ENCODE measurements at regions not wholly inside any gene's neighbourhood (a gene's known extent, or its start where the extent isn't known, plus 50 kb on each side); places are given as distances from the start of the nearest gene placed in this dataset.

DNA sequence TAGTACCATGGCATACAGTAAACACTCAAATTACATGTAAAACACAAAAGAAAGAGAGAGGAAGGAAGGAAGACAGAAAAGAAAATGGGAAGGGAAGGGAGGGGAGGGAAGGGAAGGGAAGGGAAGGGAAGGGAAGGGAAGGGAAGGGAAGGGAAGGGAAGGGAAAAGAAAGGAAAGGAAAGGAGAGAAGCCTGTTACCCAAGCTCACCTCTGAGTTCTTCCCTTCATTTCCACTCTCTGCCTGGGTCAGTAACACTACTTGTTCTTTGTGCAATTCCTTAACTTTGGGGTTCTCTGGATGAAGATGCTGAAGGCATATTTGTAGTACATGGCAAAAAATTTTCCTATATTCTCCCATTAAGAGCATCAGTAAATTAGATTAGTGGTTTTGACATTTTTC is 241.0 kb downstream of the RAB28 start:
- ATAC-seq (no peak), DNase-seq (ENCODE audit: low spot score) (no peak)
- H3K9me3 Mint-ChIP-seq: peaks cover 29% of the 10 kb centered on the region
- TF ChIP-seq SP1 (CRISPR knock-in tag; conservative IDR thresholded peaks at IDR 0.05) (no peak), ELF4 (CRISPR knock-in tag; IDR thresholded peaks at IDR 0.05; ENCODE audit: low read depth) (no peak), JUN (CRISPR knock-in tag; IDR thresholded peaks at IDR 0.05) (no peak), TP53 (CRISPR knock-in tag; IDR thresholded peaks at IDR 0.05) (no peak), MYBL2 (CRISPR knock-in tag; IDR thresholded peaks at IDR 0.05) (no peak), SOX15 (CRISPR knock-in tag; IDR thresholded peaks at IDR 0.05) (no peak), ZNF138 (CRISPR knock-in tag; conservative IDR thresholded peaks at IDR 0.05) (no peak), FOXJ3 (CRISPR knock-in tag; IDR thresholded peaks at IDR 0.05; ENCODE audit: borderline replicate concordance) (no peak), MXD4 (CRISPR knock-in tag; IDR thresholded peaks at IDR 0.05; ENCODE audit: borderline replicate concordance) (no peak), CREB1 (CRISPR knock-in tag; IDR thresholded peaks at IDR 0.05) (no peak)
- TF ChIP-seq, protein P1, sequence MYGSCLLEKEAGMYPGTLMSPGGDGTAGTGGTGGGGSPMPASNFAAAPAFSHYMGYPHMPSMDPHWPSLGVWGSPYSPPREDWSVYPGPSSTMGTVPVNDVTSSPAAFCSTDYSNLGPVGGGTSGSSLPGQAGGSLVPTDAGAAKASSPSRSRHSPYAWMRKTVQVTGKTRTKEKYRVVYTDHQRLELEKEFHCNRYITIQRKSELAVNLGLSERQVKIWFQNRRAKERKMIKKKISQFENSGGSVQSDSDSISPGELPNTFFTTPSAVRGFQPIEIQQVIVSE (CRISPR knock-in tag; IDR thresholded peaks at IDR 0.05; ENCODE audit: borderline replicate concordance): no peak
- TF ChIP-seq, protein P2, sequence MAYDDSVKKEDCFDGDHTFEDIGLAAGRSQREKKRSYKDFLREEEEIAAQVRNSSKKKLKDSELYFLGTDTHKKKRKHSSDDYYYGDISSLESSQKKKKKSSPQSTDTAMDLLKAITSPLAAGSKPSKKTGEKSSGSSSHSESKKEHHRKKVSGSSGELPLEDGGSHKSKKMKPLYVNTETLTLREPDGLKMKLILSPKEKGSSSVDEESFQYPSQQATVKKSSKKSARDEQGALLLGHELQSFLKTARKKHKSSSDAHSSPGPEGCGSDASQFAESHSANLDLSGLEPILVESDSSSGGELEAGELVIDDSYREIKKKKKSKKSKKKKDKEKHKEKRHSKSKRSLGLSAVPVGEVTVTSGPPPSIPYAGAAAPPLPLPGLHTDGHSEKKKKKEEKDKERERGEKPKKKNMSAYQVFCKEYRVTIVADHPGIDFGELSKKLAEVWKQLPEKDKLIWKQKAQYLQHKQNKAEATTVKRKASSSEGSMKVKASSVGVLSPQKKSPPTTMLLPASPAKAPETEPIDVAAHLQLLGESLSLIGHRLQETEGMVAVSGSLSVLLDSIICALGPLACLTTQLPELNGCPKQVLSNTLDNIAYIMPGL (CRISPR knock-in tag; IDR thresholded peaks at IDR 0.05): no peak
- TF ChIP-seq, protein P3, sequence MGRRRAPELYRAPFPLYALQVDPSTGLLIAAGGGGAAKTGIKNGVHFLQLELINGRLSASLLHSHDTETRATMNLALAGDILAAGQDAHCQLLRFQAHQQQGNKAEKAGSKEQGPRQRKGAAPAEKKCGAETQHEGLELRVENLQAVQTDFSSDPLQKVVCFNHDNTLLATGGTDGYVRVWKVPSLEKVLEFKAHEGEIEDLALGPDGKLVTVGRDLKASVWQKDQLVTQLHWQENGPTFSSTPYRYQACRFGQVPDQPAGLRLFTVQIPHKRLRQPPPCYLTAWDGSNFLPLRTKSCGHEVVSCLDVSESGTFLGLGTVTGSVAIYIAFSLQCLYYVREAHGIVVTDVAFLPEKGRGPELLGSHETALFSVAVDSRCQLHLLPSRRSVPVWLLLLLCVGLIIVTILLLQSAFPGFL (CRISPR knock-in tag; IDR thresholded peaks at IDR 0.05; ENCODE audit: borderline replicate concordance): no peak
- TF ChIP-seq, protein P4, sequence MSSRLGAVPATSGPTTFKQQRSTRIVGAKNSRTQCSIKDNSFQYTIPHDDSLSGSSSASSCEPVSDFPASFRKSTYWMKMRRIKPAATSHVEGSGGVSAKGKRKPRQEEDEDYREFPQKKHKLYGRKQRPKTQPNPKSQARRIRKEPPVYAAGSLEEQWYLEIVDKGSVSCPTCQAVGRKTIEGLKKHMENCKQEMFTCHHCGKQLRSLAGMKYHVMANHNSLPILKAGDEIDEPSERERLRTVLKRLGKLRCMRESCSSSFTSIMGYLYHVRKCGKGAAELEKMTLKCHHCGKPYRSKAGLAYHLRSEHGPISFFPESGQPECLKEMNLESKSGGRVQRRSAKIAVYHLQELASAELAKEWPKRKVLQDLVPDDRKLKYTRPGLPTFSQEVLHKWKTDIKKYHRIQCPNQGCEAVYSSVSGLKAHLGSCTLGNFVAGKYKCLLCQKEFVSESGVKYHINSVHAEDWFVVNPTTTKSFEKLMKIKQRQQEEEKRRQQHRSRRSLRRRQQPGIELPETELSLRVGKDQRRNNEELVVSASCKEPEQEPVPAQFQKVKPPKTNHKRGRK (CRISPR knock-in tag; IDR thresholded peaks at IDR 0.05; ENCODE audit: borderline replicate concordance): no peak
- TF ChIP-seq, protein P5, sequence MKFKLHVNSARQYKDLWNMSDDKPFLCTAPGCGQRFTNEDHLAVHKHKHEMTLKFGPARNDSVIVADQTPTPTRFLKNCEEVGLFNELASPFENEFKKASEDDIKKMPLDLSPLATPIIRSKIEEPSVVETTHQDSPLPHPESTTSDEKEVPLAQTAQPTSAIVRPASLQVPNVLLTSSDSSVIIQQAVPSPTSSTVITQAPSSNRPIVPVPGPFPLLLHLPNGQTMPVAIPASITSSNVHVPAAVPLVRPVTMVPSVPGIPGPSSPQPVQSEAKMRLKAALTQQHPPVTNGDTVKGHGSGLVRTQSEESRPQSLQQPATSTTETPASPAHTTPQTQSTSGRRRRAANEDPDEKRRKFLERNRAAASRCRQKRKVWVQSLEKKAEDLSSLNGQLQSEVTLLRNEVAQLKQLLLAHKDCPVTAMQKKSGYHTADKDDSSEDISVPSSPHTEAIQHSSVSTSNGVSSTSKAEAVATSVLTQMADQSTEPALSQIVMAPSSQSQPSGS (CRISPR knock-in tag; IDR thresholded peaks at IDR 0.05; ENCODE audit: borderline replicate concordance, low read depth): no peak
- TF ChIP-seq, protein P6, sequence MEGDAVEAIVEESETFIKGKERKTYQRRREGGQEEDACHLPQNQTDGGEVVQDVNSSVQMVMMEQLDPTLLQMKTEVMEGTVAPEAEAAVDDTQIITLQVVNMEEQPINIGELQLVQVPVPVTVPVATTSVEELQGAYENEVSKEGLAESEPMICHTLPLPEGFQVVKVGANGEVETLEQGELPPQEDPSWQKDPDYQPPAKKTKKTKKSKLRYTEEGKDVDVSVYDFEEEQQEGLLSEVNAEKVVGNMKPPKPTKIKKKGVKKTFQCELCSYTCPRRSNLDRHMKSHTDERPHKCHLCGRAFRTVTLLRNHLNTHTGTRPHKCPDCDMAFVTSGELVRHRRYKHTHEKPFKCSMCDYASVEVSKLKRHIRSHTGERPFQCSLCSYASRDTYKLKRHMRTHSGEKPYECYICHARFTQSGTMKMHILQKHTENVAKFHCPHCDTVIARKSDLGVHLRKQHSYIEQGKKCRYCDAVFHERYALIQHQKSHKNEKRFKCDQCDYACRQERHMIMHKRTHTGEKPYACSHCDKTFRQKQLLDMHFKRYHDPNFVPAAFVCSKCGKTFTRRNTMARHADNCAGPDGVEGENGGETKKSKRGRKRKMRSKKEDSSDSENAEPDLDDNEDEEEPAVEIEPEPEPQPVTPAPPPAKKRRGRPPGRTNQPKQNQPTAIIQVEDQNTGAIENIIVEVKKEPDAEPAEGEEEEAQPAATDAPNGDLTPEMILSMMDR (IDR thresholded peaks at IDR 0.05): no peak
- no peak overlapping the region for H3K4me3 Mint-ChIP-seq
- H3K4me1 Mint-ChIP-seq: peaks cover 10% of the 10 kb centered on the region
- ChIA-PET POLR2A (no interaction called here), CTCF (no interaction called here)
- peaks cover 17% of the 10 kb centered on the region for H3K36me3 Mint-ChIP-seq
- H3K27me3 Mint-ChIP-seq (ENCODE audit: low read depth): no peaks in the 10 kb centered on the region
- H3K27ac Mint-ChIP-seq: no peak overlapping the region

DNA sequence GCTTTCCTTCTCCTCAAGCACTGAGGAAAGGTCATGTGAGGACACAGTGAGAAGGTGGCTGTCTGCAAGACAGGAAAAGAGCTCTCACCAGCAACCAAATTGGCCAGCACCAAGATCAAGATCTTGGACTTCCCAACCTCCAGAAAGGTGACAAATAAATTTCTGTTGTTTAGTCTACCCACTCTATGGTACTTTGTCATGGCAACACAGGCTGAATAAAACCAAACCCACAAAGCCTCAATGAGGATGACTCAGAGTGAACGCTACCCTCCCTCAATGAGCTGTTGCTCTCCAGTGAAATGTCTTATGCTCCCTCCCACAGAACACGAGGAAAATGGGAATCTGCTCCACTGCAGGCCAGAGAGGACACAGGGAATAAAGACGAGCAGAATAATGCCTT is 244.1 kb downstream of the RAB28 start:
- no peak overlapping the region for H3K4me3 Mint-ChIP-seq
- H3K36me3 Mint-ChIP-seq: no peaks in the 10 kb centered on the region
- ChIA-PET CTCF (interaction anchor here (1.2 kb wide), 1 partner anchor 8 kb away, joined by 3 read pairs; no protein-coding TSS in a partner anchor), POLR2A (no interaction called here)
- no peak for DNase-seq (ENCODE audit: low spot score)
- H3K27ac Mint-ChIP-seq: no peak overlapping the region
- ATAC-seq: no peak
- H3K9me3 Mint-ChIP-seq: peaks cover 6% of the 10 kb centered on the region
- no peaks in the 10 kb centered on the region for H3K27me3 Mint-ChIP-seq (ENCODE audit: low read depth)
- peaks cover 10% of the 10 kb centered on the region for H3K4me1 Mint-ChIP-seq
- TF ChIP-seq, protein P7, sequence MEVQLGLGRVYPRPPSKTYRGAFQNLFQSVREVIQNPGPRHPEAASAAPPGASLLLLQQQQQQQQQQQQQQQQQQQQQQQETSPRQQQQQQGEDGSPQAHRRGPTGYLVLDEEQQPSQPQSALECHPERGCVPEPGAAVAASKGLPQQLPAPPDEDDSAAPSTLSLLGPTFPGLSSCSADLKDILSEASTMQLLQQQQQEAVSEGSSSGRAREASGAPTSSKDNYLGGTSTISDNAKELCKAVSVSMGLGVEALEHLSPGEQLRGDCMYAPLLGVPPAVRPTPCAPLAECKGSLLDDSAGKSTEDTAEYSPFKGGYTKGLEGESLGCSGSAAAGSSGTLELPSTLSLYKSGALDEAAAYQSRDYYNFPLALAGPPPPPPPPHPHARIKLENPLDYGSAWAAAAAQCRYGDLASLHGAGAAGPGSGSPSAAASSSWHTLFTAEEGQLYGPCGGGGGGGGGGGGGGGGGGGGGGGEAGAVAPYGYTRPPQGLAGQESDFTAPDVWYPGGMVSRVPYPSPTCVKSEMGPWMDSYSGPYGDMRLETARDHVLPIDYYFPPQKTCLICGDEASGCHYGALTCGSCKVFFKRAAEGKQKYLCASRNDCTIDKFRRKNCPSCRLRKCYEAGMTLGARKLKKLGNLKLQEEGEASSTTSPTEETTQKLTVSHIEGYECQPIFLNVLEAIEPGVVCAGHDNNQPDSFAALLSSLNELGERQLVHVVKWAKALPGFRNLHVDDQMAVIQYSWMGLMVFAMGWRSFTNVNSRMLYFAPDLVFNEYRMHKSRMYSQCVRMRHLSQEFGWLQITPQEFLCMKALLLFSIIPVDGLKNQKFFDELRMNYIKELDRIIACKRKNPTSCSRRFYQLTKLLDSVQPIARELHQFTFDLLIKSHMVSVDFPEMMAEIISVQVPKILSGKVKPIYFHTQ (CRISPR knock-in tag; IDR thresholded peaks at IDR 0.05): no peak
- TF ChIP-seq ZBTB21 (CRISPR knock-in tag; IDR thresholded peaks at IDR 0.05; ENCODE audit: borderline replicate concordance) (no peak), CREM (CRISPR knock-in tag; IDR thresholded peaks at IDR 0.05) (no peak), NR2C2 (CRISPR knock-in tag; IDR thresholded peaks at IDR 0.05) (no peak)
- TF ChIP-seq, protein P8, sequence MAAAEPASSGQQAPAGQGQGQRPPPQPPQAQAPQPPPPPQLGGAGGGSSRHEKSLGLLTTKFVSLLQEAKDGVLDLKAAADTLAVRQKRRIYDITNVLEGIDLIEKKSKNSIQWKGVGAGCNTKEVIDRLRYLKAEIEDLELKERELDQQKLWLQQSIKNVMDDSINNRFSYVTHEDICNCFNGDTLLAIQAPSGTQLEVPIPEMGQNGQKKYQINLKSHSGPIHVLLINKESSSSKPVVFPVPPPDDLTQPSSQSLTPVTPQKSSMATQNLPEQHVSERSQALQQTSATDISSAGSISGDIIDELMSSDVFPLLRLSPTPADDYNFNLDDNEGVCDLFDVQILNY (CRISPR knock-in tag; IDR thresholded peaks at IDR 0.05): no peak
- TF ChIP-seq, protein P6 (IDR thresholded peaks at IDR 0.05): no peak
